GM12878 (cell line): ENCODE measurements at regions not wholly inside any gene's neighbourhood (a gene's known extent, or its start where the extent isn't known, plus 50 kb on each side); places are given as distances from the start of the nearest gene placed in this dataset.

Experiments
- ATAC-seq: fragments of 200-7000 bp; cut with Tn5 transposase; 3 replicates; pipeline ENCODE4 v1.9.1; 2020; ENCODE audit warnings: mild to moderate bottlenecking, moderate library complexity
- BruUV-seq: library from RNA; stranded (reverse); fragments of 400-500 nt; replicated peaks from 2 replicates; lab custom pipeline; 2021; lab: Mats Ljungman, UMichigan
- CTCF ChIA-PET: fragments of 300-600 bp; sonication (Branson Sonifier 250); formaldehyde crosslinking; extraction: SDS; loops from one replicate; lab custom pipeline; 2021; ENCODE audit warnings: inconsistent platforms; lab: Yijun Ruan, JAX
- POLR2A ChIA-PET: fragments of 350-600 bp; formaldehyde crosslinking; extraction: SDS; loops from one replicate; lab custom pipeline; 2021; ENCODE audit warnings: inconsistent platforms; lab: Charles Lee
- RAD21 ChIA-PET: fragments of 300-600 bp; sonication (Branson Sonifier 250); formaldehyde crosslinking; loops from one replicate; lab custom pipeline; 2023; ENCODE audit warnings: antibody characterized with exemption; ENCODE audit not compliant: unreplicated experiment; lab: Charles Lee
- SMC1A ChIA-PET: fragments of 300-600 bp; sonication (Branson Sonifier 250); formaldehyde crosslinking; loops from one replicate; lab custom pipeline; 2023; ENCODE audit not compliant: unreplicated experiment, uncharacterized antibody; lab: Charles Lee
- DNase-seq: peaks from one replicate; pipeline ENCODE4 v3.0.0-alpha.2; 2011; ENCODE audit warnings: low read depth, low spot score
- FAIRE-seq: peaks from 3 replicates; lab custom pipeline; 2011; peaks lifted over from hg19 to GRCh38; lab: Jason Lieb, UNC
- H2AFZ ChIP-seq: 2 replicates; pipeline ENCODE4 v1.6.0; 2011; ENCODE audit warnings: low read depth, low read length, control low read depth; ENCODE audit not compliant: control insufficient read depth
- H3K27ac ChIP-seq: 2 replicates; pipeline ENCODE4 v1.5.1; 2011; ENCODE audit warnings: control low read depth; ENCODE audit not compliant: control insufficient read depth, insufficient read depth
- H3K27me3 ChIP-seq, 2 experiments: replicated peaks in 1 of 2; 2 replicates each; pipeline versions ENCODE4 v1.6.0 to v1.6.1; 2011; ENCODE audit warnings: low read length in 1 of 2; ENCODE audit not compliant: control insufficient read depth in 2 of 2, insufficient read depth in 2 of 2
- H3K36me3 ChIP-seq, 2 experiments: 2 replicates each; pipeline ENCODE4 v1.5.1; 2011; ENCODE audit warnings: low read length in 1 of 2; ENCODE audit not compliant: control insufficient read depth in 2 of 2, insufficient read depth in 2 of 2
- H3K4me1 ChIP-seq: 2 replicates; pipeline ENCODE4 v1.6.1; 2011; ENCODE audit warnings: mild to moderate bottlenecking, low read length, moderate library complexity, mixed read lengths; ENCODE audit not compliant: control insufficient read depth, insufficient read depth
- H3K4me2 ChIP-seq: 2 replicates; pipeline ENCODE4 v1.6.0; 2011; ENCODE audit warnings: control low read depth; ENCODE audit not compliant: control insufficient read depth, insufficient read depth
- H3K4me3 ChIP-seq: fragments of 200-600 bp; sonication (generic); 2 replicates; pipeline ENCODE4 v1.5.1; 2016
- H3K79me2 ChIP-seq: 2 replicates; pipeline ENCODE4 v1.6.0; 2011; ENCODE audit warnings: low read length; ENCODE audit not compliant: control insufficient read depth, insufficient read depth
- H3K9ac ChIP-seq: 2 replicates; pipeline ENCODE4 v1.8.0; 2011; ENCODE audit warnings: low read length, control low read depth, mixed read lengths; ENCODE audit not compliant: control insufficient read depth, insufficient read depth
- H3K9me3 ChIP-seq: replicated peaks from 3 replicates; pipeline ENCODE4 v1.5.1; 2011; ENCODE audit warnings: mild to moderate bottlenecking, low read length; ENCODE audit not compliant: control insufficient read depth, insufficient read depth
- H4K20me1 ChIP-seq: 2 replicates; pipeline ENCODE4 v1.6.0; 2011; ENCODE audit not compliant: control insufficient read depth, insufficient read depth
- CBX5 ChIP-seq: sonication (generic); IDR thresholded peaks from 2 replicates; pipeline ENCODE4 v1.6.1; 2016; ENCODE audit warnings: low read depth, moderate library complexity, mild to moderate bottlenecking, inconsistent platforms
- IRF4 ChIP-seq: IDR thresholded peaks from 2 replicates; pipeline ENCODE4 v1.6.1; 2011; ENCODE audit warnings: low read depth, low read length
- KLF5 ChIP-seq: fragments of 450-650 bp; IDR thresholded peaks from 2 replicates; pipeline ENCODE4 v1.6.1; 2014; ENCODE audit warnings: mild to moderate bottlenecking; ENCODE audit not compliant: partially characterized antibody
- MYC ChIP-seq: IDR thresholded peaks from 2 replicates; pipeline ENCODE4 v1.6.1; 2011; ENCODE audit warnings: mild to moderate bottlenecking, low read length, moderate library complexity, inconsistent platforms; ENCODE audit not compliant: insufficient read depth, insufficient replicate concordance, insufficient read length, severe bottlenecking
- POLR2AphosphoS2 ChIP-seq: IDR thresholded peaks from 2 replicates; pipeline ENCODE4 v1.6.1; 2011; ENCODE audit warnings: low read depth, mild to moderate bottlenecking, low read length, improper control_type of control experiment, moderate library complexity
- WRNIP1 ChIP-seq: IDR thresholded peaks from 2 replicates; pipeline ENCODE4 v1.6.1; 2011; ENCODE audit warnings: low read depth, low read length, improper control_type of control experiment, borderline replicate concordance
- ZZZ3 ChIP-seq: IDR thresholded peaks from 2 replicates; pipeline ENCODE4 v1.6.1; 2011; ENCODE audit warnings: low read depth; ENCODE audit not compliant: control insufficient read depth, insufficient read length
- WGBS: methylation state at CpG from one replicate; pipeline ENCODE4 v1.1.6; 2016; ENCODE audit warnings: low lambda C conversion rate; ENCODE audit not compliant: insufficient replicate concordance, insufficient coverage; ENCODE audit errors: missing lambda C conversion rate; 5-methylcytosine and 5-hydroxymethylcytosine counted together
- in situ Hi-C: fragments of 300-500 bp; cut with MboI; formaldehyde crosslinking; loops from 9 replicates; pipeline ENCODE4 v1.14.3; 2018; ENCODE audit warnings: mixed read lengths
- intact Hi-C: fragments of 100-400 bp; cut with micrococcal nuclease; formaldehyde crosslinking; loops from one replicate; pipeline ENCODE4 v1.14.2; 2022; ENCODE audit not compliant: unreplicated experiment
- TF ChIP-seq, protein P1 (sequence below): IDR thresholded peaks from 2 replicates; pipeline ENCODE4 v1.6.1; 2012; ENCODE audit warnings: low read length, inconsistent platforms
- TF ChIP-seq, protein P2 (sequence below): IDR thresholded peaks from 2 replicates; pipeline ENCODE4 v1.6.1; 2011; ENCODE audit warnings: mild to moderate bottlenecking, low read depth, low read length, moderate library complexity; ENCODE audit not compliant: insufficient replicate concordance
- TF ChIP-seq, protein P3 (sequence below): IDR thresholded peaks from 2 replicates; pipeline ENCODE4 v1.6.1; 2011; ENCODE audit warnings: low read depth, mild to moderate bottlenecking, low read length, moderate library complexity, borderline replicate concordance; ENCODE audit errors: extremely low read depth
- TF ChIP-seq, protein P4 (sequence below): fragments of 450-650 bp; IDR thresholded peaks from 2 replicates; pipeline ENCODE4 v1.6.1; 2017; ENCODE audit warnings: mild to moderate bottlenecking, moderate library complexity

DNA sequence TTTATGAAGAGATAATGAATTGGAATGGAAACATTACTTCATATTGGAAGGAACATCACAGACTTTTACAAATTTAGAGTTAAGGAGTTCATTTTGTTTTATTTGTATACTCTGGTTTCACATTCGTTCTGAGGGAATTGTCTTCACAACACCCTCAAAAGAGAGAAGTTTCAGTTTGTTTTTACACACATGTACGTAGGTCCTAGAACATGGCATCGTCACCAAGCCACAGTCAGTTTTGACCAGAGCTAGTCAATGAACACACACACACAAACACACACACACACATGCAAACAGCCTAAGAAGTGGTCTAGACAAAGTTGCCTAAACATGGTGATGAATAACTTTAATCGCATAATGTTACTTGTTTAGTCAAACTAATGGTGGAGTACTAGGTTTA lies 427.9 kb upstream of the BCHE start (continued):
- no peak for TF ChIP-seq CBX5
- TF ChIP-seq ZZZ3: no peak
- no peak for TF ChIP-seq MYC
- TF ChIP-seq POLR2AphosphoS2: no peak
- no peak for TF ChIP-seq WRNIP1
- TF ChIP-seq, protein P1, sequence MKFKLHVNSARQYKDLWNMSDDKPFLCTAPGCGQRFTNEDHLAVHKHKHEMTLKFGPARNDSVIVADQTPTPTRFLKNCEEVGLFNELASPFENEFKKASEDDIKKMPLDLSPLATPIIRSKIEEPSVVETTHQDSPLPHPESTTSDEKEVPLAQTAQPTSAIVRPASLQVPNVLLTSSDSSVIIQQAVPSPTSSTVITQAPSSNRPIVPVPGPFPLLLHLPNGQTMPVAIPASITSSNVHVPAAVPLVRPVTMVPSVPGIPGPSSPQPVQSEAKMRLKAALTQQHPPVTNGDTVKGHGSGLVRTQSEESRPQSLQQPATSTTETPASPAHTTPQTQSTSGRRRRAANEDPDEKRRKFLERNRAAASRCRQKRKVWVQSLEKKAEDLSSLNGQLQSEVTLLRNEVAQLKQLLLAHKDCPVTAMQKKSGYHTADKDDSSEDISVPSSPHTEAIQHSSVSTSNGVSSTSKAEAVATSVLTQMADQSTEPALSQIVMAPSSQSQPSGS: no peak
- TF ChIP-seq IRF4: no peak
- TF ChIP-seq, protein P2, sequence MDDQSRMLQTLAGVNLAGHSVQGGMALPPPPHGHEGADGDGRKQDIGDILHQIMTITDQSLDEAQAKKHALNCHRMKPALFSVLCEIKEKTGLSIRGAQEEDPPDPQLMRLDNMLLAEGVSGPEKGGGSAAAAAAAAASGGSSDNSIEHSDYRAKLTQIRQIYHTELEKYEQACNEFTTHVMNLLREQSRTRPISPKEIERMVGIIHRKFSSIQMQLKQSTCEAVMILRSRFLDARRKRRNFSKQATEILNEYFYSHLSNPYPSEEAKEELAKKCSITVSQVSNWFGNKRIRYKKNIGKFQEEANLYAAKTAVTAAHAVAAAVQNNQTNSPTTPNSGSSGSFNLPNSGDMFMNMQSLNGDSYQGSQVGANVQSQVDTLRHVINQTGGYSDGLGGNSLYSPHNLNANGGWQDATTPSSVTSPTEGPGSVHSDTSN: no peak

DNA sequence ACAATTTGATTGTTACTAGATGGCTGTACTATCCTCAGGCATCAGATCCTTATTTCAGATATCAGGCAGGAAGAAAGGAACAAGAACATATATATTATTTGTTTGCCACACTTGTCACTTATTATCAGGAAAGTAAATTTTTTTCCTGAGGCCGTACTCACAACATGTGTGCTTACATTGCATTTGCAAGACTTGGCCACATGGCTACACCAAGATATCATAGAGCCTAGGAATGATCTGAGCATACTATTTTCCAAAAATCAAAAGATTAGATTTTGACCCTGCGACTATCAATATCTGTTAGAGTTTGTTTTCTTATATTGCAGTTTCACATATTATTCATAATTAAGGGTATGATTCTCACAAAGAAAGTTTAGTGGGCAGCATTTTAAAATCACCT lies 426.2 kb upstream of the BCHE start:
- ChIA-PET RAD21 (no interaction called here), SMC1A (interaction anchor here (1.2 kb wide), 1 partner anchor 11 kb away, joined by 3 read pairs; no protein-coding TSS in a partner anchor), CTCF (no interaction called here), POLR2A (no interaction called here)
- Histone ChIP-seq H2AFZ (no peak overlapping the region), H3K9ac (no peak overlapping the region), H3K9me3 (no peaks in the 10 kb centered on the region), H3K4me1 (no peaks in the 10 kb centered on the region), H3K36me3 (no peaks in the 10 kb centered on the region), H3K4me3 (no peak overlapping the region), H3K27me3 (no peaks in the 10 kb centered on the region), H3K4me2 (no peak overlapping the region), H3K79me2 (no peaks in the 10 kb centered on the region), H3K27ac (no peak overlapping the region), H4K20me1 (no peaks in the 10 kb centered on the region)
- DNase-seq (no peak), FAIRE-seq (no peak), ATAC-seq (peak; percentile 44; the same call in 1 of the 3 replicates)
- in situ Hi-C loops (no loop called here), intact Hi-C loops (no loop called here)
- TF ChIP-seq, protein P3, sequence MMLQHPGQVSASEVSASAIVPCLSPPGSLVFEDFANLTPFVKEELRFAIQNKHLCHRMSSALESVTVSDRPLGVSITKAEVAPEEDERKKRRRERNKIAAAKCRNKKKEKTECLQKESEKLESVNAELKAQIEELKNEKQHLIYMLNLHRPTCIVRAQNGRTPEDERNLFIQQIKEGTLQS: no peak
- TF ChIP-seq KLF5: no peak
- TF ChIP-seq, protein P4, sequence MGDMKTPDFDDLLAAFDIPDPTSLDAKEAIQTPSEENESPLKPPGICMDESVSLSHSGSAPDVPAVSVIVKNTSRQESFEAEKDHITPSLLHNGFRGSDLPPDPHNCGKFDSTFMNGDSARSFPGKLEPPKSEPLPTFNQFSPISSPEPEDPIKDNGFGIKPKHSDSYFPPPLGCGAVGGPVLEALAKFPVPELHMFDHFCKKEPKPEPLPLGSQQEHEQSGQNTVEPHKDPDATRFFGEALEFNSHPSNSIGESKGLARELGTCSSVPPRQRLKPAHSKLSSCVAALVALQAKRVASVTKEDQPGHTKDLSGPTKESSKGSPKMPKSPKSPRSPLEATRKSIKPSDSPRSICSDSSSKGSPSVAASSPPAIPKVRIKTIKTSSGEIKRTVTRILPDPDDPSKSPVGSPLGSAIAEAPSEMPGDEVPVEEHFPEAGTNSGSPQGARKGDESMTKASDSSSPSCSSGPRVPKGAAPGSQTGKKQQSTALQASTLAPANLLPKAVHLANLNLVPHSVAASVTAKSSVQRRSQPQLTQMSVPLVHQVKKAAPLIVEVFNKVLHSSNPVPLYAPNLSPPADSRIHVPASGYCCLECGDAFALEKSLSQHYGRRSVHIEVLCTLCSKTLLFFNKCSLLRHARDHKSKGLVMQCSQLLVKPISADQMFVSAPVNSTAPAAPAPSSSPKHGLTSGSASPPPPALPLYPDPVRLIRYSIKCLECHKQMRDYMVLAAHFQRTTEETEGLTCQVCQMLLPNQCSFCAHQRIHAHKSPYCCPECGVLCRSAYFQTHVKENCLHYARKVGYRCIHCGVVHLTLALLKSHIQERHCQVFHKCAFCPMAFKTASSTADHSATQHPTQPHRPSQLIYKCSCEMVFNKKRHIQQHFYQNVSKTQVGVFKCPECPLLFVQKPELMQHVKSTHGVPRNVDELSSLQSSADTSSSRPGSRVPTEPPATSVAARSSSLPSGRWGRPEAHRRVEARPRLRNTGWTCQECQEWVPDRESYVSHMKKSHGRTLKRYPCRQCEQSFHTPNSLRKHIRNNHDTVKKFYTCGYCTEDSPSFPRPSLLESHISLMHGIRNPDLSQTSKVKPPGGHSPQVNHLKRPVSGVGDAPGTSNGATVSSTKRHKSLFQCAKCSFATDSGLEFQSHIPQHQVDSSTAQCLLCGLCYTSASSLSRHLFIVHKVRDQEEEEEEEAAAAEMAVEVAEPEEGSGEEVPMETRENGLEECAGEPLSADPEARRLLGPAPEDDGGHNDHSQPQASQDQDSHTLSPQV: no peak
- no TSS peak for BruUV-seq
- 13% methylated on average over 2 of the region's 2 CpGs for WGBS
